Fibroblast of lung (primary cell): ENCODE measurements at regions not wholly inside any gene's neighbourhood (a gene's known extent, or its start where the extent isn't known, plus 50 kb on each side); places are given as distances from the start of the nearest gene placed in this dataset.

Experiments
- DNase-seq, 2 donors: peaks; one replicate each; pipeline versions ENCODE4 v3.0.0 to v3.0.0-alpha.2; 2010; ENCODE audit warnings: low read depth in 2 of 2
- H2AFZ ChIP-seq: 2 replicates; pipeline ENCODE4 v1.5.1; 2012; ENCODE audit warnings: low read length, control low read depth, inconsistent platforms
- H3K27ac ChIP-seq: 2 replicates; pipeline ENCODE4 v1.5.1; 2011; ENCODE audit warnings: low read length, control low read depth; ENCODE audit not compliant: insufficient read depth
- H3K27me3 ChIP-seq: 2 replicates; pipeline ENCODE4 v1.5.1; 2011; ENCODE audit warnings: mild to moderate bottlenecking, low read length; ENCODE audit not compliant: control insufficient read depth, insufficient read depth
- H3K36me3 ChIP-seq: 2 replicates; pipeline ENCODE4 v1.5.1; 2011; ENCODE audit warnings: low read length; ENCODE audit not compliant: control insufficient read depth, insufficient read depth
- H3K4me1 ChIP-seq: 2 replicates; pipeline ENCODE4 v1.5.1; 2011; ENCODE audit warnings: low read length; ENCODE audit not compliant: control insufficient read depth, insufficient read depth; ENCODE audit errors: extremely low read depth
- H3K4me2 ChIP-seq: 2 replicates; pipeline ENCODE4 v1.5.1; 2011; ENCODE audit warnings: low read length, control low read depth; ENCODE audit not compliant: insufficient read depth; ENCODE audit errors: extremely low read depth
- H3K4me3 ChIP-seq, 4 experiments: fragments of 200-600 bp in 1 of 4; sonication (generic) in 1 of 4; replicated peaks in 1 of 4; 2 replicates each; pipeline ENCODE4 v1.5.1; 2011 to 2016; ENCODE audit warnings: low read length in 4 of 4, low read depth in 3 of 4, mild to moderate bottlenecking in 3 of 4, control low read depth in 2 of 4, inconsistent platforms in 1 of 4, mixed read lengths in 1 of 4; ENCODE audit not compliant: insufficient read depth in 1 of 4; ENCODE audit errors: control extremely low read depth in 1 of 4
- H3K79me2 ChIP-seq: 2 replicates; pipeline ENCODE4 v1.5.1; 2012; ENCODE audit warnings: mild to moderate bottlenecking, low read length, inconsistent platforms; ENCODE audit not compliant: control insufficient read depth, insufficient read depth
- H3K9ac ChIP-seq: 2 replicates; pipeline ENCODE4 v1.5.1; 2011; ENCODE audit warnings: mild to moderate bottlenecking, low read length, control low read depth; ENCODE audit not compliant: insufficient read depth
- H3K9me3 ChIP-seq: 2 replicates; pipeline ENCODE4 v1.5.1; 2012; ENCODE audit warnings: low read depth, low read length; ENCODE audit not compliant: control insufficient read depth, insufficient read depth
- H4K20me1 ChIP-seq: 2 replicates; pipeline ENCODE4 v1.5.1; 2011; ENCODE audit warnings: low read length; ENCODE audit not compliant: control insufficient read depth, insufficient read depth; ENCODE audit errors: extremely low read depth
- EZH2 ChIP-seq: IDR thresholded peaks from 2 replicates; pipeline ENCODE4 v1.5.1; 2012; ENCODE audit warnings: low read length, control low read depth, mild to moderate bottlenecking; ENCODE audit errors: missing control alignments
- TF ChIP-seq, protein P1 (sequence below), 2 donors: IDR thresholded peaks in 1 of 2; conservative IDR thresholded peaks in 1 of 2; 1 replicate in 1 of 2; 2 replicates in 1 of 2; pipeline ENCODE4 v1.5.1; 2011 to 2012; ENCODE audit warnings: low read length in 2 of 2, control low read depth in 1 of 2, inconsistent platforms in 1 of 2, low read depth in 1 of 2, mild to moderate bottlenecking in 1 of 2

GRCh38 chr4:178672512-178672911 lies 1230.3 kb upstream of the AGA start:
- Histone ChIP-seq H3K4me2 (no peak overlapping the region), H3K27ac (no peak overlapping the region), H3K27me3 (no peaks in the 10 kb centered on the region), H3K9me3 (no peaks in the 10 kb centered on the region), H4K20me1 (no peaks in the 10 kb centered on the region), H3K36me3 (no peaks in the 10 kb centered on the region), H3K4me3 (no peak overlapping the region), H3K4me1 (no peaks in the 10 kb centered on the region), H2AFZ (no peak overlapping the region), H3K79me2 (no peaks in the 10 kb centered on the region), H3K9ac (no peak overlapping the region)
- TF ChIP-seq EZH2: no peak
- TF ChIP-seq, protein P1, sequence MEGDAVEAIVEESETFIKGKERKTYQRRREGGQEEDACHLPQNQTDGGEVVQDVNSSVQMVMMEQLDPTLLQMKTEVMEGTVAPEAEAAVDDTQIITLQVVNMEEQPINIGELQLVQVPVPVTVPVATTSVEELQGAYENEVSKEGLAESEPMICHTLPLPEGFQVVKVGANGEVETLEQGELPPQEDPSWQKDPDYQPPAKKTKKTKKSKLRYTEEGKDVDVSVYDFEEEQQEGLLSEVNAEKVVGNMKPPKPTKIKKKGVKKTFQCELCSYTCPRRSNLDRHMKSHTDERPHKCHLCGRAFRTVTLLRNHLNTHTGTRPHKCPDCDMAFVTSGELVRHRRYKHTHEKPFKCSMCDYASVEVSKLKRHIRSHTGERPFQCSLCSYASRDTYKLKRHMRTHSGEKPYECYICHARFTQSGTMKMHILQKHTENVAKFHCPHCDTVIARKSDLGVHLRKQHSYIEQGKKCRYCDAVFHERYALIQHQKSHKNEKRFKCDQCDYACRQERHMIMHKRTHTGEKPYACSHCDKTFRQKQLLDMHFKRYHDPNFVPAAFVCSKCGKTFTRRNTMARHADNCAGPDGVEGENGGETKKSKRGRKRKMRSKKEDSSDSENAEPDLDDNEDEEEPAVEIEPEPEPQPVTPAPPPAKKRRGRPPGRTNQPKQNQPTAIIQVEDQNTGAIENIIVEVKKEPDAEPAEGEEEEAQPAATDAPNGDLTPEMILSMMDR (conservative IDR thresholded peaks at IDR 0.05 in 1 of 2, IDR thresholded peaks at IDR 0.05 in 1 of 2; ENCODE audit: low read depth in 1 of 2, low read length in 2 of 2): no peak
- DNase-seq: peak in 1 of 2 donors; percentile 29

DNA sequence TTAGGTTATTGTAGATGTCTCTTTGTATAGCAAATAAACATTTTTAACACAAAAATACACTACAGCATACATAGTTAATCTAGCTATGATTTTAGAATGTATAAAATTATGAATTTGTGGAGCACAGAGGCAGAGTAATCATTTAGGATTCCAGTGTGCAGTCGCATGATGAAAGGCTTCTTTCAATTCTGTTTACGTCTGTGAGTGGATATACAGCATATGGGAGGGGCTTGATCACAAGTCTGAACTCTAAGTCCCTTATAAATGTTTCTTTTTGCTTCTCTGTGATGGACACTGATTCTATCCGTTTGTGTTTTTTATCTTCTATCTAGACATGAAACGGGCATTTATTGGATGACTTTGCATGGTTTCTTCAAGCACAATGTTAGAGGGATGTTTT lies 1239.6 kb upstream of the AGA start:
- H3K27me3 ChIP-seq: no peaks in the 10 kb centered on the region
- TF ChIP-seq EZH2: no peak
- TF ChIP-seq, protein P1 (conservative IDR thresholded peaks at IDR 0.05 in 1 of 2, IDR thresholded peaks at IDR 0.05 in 1 of 2; ENCODE audit: low read depth in 1 of 2, low read length in 2 of 2): no peak
- no peaks in the 10 kb centered on the region for H3K79me2 ChIP-seq
- H3K4me3 ChIP-seq: no peak overlapping the region
- no peak overlapping the region for H3K4me2 ChIP-seq
- no peak overlapping the region for H2AFZ ChIP-seq
- H4K20me1 ChIP-seq: no peaks in the 10 kb centered on the region
- H3K9me3 ChIP-seq: no peaks in the 10 kb centered on the region
- H3K9ac ChIP-seq: no peak overlapping the region
- no peaks in the 10 kb centered on the region for H3K36me3 ChIP-seq
- no peaks in the 10 kb centered on the region for H3K4me1 ChIP-seq
- DNase-seq: peak in 1 of 2 donors; percentile 1
- H3K27ac ChIP-seq: no peak overlapping the region

GRCh38 chr4:178689926-178690325 lies 1247.7 kb upstream of the AGA start:
- Histone ChIP-seq H3K4me3 (no peak overlapping the region), H2AFZ (no peak overlapping the region), H3K9ac (no peak overlapping the region), H3K4me2 (no peak overlapping the region), H3K9me3 (no peaks in the 10 kb centered on the region), H3K4me1 (no peaks in the 10 kb centered on the region), H3K27ac (no peak overlapping the region), H3K36me3 (no peaks in the 10 kb centered on the region), H3K79me2 (no peaks in the 10 kb centered on the region), H3K27me3 (no peaks in the 10 kb centered on the region), H4K20me1 (no peaks in the 10 kb centered on the region)
- DNase-seq: no peak
- no peak for TF ChIP-seq EZH2
- TF ChIP-seq, protein P1 (conservative IDR thresholded peaks at IDR 0.05 in 1 of 2, IDR thresholded peaks at IDR 0.05 in 1 of 2; ENCODE audit: low read depth in 1 of 2, low read length in 2 of 2): no peak
